Activated naive CD4-positive, alpha-beta T cell treated with anti-CD3 and anti-CD28 coated beads, Interleukin-2, amount 50 U/mL, for 16 hours (primary cell): ENCODE measurements at regions not wholly inside any gene's neighbourhood (a gene's known extent, or its start where the extent isn't known, plus 50 kb on each side); places are given as distances from the start of the nearest gene placed in this dataset.
A peak's percentile ranks its signal among the peaks of the same experiment; 100 is the strongest.

Source experiments
- DNase-seq: peaks from one replicate; pipeline ENCODE4 v3.0.0-alpha.2; 2020

- no peak for DNase-seq
Measured at GRCh38 chr4:41883988-41884734, 51.1 kb upstream of the TMEM33 start.

GRCh38 chr4:41882625-41883347 lies 52.4 kb upstream of the TMEM33 start:
- DNase-seq: peak; percentile 59

- no peak for DNase-seq
Measured at GRCh38 chr4:41881981-41882624, 53.1 kb upstream of the TMEM33 start.

- DNase-seq: no peak
Measured at GRCh38 chr4:41880840-41881831, 54.1 kb upstream of the TMEM33 start.

- no peak for DNase-seq
Measured at GRCh38 chr4:41880022-41880837, 55.0 kb upstream of the TMEM33 start.

GRCh38 chr4:41879552-41879951 lies 55.7 kb upstream of the TMEM33 start:
- no peak for DNase-seq

- no peak for DNase-seq
Measured at GRCh38 chr4:41878991-41879491, 56.2 kb upstream of the TMEM33 start.

- no peak for DNase-seq
Measured at GRCh38 chr4:41878170-41878969, 56.9 kb upstream of the TMEM33 start.

- no peak for DNase-seq
Measured at GRCh38 chr4:41877020-41877796, 58.0 kb upstream of the TMEM33 start.

GRCh38 chr4:41874873-41875272 lies 60.4 kb upstream of the TMEM33 start:
- DNase-seq: no peak

- DNase-seq: no peak
Measured at GRCh38 chr4:41874398-41874797, 60.8 kb upstream of the TMEM33 start.

GRCh38 chr4:41873380-41874295 lies 61.6 kb upstream of the TMEM33 start:
- no peak for DNase-seq

- no peak for DNase-seq
Measured at GRCh38 chr4:41870035-41870434, 65.2 kb upstream of the TMEM33 start.

GRCh38 chr4:41866799-41867677 lies 68.2 kb upstream of the TMEM33 start:
- no peak for DNase-seq

- no peak for DNase-seq
Measured at GRCh38 chr4:41865981-41866798, 69.0 kb upstream of the TMEM33 start.

GRCh38 chr4:41865306-41865980 lies 69.8 kb upstream of the TMEM33 start:
- DNase-seq: no peak
